Inflammatory macrophage treated with lipopolysaccharide for 1 hour (primary cell): ENCODE measurements at regions not wholly inside any gene's neighbourhood (a gene's known extent, or its start where the extent isn't known, plus 50 kb on each side); places are given as distances from the start of the nearest gene placed in this dataset.
A peak's percentile ranks its signal among the peaks of the same experiment; 100 is the strongest.

Source experiments
- DNase-seq, 2 donors: peaks; one replicate each; pipeline ENCODE4 v3.0.0-alpha.2; 2020 to 2022

DNA sequence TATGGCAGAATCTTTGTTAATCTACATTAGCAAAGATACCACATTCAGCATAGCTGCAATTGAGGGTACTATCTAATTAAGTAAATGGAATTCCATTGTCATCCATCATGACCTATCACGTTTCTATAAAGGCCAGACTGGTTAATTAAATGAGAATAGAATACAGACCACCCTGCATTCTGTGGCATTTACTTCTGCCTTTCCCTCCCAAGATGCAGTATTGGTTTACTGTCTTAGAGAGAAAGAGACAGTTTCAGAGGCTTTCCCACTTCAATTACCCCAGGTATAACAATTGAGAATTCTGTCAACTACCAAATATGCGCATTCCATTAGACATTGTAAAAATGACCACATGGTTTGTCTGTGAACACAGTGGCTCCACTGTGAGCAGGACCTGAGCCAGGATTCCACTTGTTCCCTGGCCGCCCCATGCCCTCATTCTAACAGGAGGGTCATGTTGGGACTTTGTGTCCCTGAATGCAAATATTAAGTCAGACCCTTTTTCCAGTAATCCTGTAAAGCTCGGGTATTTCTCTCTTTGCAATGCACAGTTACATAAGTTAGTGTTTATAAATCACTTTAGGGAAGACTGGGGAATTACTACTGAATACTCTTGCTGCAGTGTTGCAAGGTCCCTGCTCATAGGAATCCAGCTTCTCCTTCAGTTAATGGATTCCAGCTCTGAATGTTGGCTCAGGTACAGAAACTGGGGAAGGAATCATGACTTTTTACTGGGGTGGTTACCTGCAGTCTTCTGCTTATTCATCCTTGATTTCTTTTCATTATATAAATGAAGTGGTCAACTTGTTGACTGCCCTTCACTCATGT is 261.0 kb downstream of the PDGFC start:
- DNase-seq, result no peak

DNA sequence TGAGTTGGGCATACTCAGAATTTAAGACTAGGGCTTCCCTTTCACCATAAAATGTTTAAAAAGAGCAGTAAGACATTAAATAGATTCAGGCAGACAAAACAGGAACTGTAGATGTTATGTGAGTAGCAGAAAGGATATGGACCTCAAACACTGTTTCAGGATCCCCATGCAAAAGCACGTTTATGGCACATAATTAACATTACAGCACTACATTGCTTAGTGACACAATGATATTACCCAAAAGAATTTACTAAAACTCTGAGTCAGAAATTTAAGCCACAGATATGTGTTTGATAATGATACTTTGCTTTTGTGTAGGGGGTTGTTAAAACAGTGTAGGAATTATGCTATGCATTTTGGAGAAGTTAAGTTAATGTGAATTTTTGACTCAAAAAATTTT is 266.3 kb downstream of the PDGFC start:
- DNase-seq, result no peak

DNA sequence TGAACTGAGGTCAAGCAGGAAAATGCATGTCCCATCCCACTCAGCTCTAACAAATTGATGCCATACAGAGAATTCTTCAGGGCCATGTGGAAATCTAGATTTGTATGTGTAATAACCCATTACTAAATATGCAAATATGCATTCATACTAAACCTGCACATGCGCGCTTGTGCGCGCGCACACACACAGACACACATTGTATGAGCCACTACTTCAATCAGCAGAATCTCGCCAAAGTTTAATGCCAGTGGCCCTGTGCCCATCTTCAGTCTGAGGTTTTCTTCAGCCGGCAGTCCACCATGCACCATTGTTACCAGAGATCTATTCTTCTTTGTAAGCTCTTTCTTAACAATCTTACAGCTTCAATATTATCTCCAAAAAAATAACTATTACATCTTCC is 276.4 kb downstream of the PDGFC start:
- no peak for DNase-seq

DNA sequence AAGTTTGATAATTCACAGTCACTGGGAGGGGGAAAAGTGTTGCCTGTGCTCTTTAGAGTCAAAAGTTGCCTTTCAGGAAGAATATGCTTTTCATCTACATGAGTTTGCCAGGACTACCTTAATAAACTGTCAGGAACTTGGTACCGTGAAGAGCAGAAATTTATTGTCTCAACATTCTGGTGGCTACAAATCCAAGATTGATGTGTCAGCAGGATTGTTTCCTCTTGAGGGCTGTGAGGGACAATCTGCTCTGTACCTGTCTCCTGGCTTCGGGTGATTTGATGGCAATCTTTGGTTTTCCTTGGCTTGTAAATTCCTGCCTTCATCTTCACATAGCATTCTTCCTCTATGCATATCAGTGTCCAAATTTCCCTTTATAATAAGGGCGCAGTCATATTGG is 277.2 kb downstream of the PDGFC start:
- no peak for DNase-seq

DNA sequence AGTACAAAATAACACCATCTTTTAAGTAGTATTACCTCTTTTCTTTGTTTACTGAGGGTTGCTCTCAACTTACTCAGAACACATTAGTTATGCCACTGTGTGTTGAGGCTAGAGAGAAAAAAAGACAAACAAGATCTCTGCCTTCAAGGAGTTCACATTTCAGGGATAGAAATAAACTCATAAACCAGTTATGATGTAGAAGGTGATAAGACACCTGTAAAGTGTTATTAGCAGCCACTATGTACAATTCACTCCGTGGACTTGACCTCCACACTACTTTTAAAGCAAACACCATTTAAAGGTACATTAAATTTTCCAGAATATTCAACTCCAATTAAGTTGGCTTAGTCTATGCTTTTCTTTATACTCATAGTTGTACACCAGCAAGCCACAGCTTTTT is 278.0 kb downstream of the PDGFC start:
- DNase-seq, result no peak

DNA sequence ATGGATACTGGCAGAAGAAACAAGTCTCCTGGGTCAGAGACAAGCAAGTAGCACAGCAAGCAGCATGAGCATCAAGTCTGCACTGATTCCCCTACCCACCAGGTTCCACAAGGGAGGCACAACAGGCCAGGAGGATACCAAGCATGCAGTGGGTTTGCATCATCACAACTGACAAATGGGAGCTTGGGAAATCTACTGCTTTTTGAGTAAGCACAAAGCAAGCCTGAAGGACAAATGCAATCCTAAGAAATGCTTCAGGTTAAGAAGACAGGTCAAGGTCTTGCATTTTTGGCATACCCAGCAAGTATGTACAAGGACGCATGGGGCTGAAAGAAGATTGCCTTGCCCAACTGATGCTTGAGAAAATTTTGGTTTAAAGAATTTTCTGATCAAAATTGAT is 279.6 kb downstream of the PDGFC start:
- DNase-seq, result no peak

DNA sequence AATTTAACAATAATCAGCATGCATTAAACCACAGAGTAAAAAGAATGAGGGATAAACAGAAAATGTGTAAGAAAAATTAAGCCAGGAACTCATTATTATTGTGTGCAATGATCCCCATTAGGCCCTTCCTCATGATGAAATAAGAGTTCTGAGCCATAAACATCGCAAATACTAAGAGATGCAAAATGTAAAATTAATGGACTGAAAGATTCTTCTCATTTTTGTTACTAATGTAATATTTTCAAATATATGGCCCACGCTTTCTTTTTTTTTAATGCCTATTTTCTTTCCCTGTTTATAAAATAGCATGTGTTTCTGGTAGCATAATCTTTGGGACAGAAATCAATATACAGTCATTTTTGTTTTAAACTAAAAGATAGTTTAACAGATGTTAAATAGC is 281.0 kb downstream of the PDGFC start:
- DNase-seq, result no peak

DNA sequence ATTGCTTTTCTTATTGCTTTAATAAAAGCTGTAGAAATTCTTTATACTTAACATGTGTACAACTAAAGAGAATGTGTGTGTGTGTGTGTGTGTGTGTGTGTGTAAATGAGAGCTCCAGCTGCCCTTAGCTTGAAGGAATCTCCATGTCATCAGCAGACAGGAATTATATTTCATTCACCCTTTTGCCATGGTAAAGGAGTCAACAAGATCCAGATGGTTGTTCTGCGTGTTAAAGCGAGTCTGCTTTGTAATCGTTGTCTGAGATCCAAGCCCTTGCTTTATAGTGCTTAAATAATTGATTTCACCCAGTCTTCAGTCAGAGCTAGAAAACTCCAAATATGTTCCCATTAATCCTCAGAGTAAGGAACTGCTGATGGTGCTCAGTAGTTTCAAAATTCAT is 285.5 kb downstream of the PDGFC start:
- DNase-seq, result no peak

GRCh38 chr4:156685308-156685707 is 286.3 kb downstream of the PDGFC start:
- DNase-seq, result no peak

GRCh38 chr4:156677656-156678055 is 293.9 kb downstream of the PDGFC start:
- no peak for DNase-seq

- DNase-seq, result peak; percentile 2 to 16
Observed at GRCh38 chr4:156677131-156677531, 294.5 kb downstream of the PDGFC start.

DNA sequence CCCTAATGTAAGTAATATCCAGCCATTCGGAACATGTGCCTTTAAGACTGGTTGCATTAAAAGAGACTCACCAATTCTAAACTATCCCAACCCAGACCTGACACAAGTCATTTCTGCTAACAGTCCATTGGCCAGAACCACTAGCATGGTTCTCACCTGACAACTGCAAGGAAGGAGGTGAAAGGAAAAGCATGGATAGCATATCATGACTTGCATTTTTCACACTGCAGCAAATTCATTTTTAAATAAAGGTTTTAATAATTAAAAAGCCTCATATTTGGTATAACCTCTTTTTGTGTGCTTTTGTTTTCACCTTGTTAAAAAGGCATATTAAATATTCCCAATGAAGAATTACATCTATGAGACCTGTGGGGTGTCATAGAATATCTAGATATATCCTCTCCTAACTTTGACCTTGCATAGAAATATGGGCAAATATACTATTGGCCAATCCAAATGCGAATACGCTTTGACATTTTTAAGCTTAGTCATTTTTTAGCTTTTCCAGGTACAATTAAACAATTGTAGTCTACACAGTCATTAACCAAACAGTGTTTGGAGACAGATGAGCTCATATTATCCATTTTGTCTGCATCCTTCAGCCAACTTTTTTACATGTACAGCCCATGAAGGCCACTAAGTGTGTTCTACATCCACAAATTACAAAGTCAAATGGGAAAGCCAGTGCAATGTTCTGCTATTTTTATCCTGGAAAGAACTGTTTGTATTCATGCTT is 295.3 kb downstream of the PDGFC start:
- no peak for DNase-seq

DNA sequence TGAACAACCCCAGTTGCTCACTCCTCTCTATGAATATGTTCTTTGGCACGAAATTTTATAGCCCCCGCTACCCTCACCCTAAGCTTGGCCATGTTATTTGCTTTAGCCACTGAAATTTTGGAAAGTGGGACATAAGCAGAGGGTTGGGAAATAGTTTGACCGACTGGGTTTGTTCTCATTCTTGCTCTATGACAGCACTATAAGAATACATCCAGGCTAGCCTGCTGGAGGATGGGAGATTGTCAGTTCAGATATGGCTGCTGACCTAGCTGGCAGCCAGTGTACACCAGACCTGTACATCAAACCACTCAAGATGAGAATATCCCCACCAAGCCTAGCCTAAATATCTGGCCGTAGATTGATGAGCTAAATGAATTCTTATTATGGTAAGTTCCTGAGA is 298.1 kb downstream of the PDGFC start:
- no peak for DNase-seq

DNA sequence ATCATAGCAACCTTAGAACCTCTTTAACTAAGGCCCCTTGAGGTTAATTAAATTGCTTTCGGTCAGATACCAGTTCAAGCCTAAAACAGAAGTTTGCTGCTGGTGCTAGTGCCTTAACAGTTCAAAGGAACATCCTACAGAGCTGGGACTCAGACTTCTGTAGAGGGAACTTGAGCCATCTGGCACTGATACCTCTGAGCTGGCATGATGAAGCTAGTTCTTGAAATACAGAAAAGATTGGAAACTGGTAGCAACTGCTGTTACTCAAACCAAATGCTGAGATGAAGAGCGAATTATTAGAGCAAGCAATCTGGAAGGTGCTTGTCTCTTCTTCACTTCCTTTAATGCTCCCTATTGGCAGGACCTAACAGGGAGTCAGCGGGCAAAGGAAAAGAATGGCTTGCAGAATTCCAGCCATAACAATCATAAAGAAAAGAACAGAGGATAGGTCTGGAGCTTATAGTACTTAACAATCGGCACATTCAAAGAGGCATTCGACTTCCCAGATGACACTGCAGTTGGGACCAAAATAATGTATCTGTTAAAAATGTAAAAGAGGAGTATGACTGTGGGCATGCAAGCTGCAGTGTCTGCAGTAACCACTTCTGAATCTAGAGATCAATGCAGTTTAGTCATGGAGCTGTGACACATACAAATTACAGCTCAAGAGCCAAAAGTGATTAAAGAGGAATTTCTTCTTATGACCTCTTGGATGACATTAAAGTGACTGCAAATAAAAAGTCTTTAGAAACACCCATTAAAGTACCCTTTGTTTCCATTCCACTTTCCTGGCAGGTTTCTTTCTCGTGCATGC is 298.9 kb downstream of the PDGFC start:
- DNase-seq, result no peak

- DNase-seq, result peak; percentile 31 to 34
Observed at GRCh38 chr4:156665780-156666366, 305.7 kb downstream of the PDGFC start.

DNA sequence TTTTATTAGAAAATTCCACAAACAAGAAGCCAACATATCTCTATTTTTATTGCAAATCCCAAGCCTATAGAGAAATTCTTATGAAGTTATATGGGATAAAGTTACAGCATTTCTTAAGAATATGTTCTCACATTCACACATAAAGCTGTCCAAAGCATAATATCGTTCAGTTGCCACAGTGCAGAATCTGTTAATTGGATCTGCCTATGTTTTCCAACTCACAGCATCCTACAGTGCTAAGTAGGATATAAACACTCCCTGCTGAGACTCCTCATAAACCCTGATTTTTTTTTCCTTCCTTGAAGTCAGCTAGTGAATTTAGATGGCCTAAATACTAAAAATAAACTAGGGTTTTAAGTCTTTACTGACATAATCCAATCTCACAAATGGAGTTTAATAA is 307.9 kb downstream of the PDGFC start:
- no peak for DNase-seq

DNA sequence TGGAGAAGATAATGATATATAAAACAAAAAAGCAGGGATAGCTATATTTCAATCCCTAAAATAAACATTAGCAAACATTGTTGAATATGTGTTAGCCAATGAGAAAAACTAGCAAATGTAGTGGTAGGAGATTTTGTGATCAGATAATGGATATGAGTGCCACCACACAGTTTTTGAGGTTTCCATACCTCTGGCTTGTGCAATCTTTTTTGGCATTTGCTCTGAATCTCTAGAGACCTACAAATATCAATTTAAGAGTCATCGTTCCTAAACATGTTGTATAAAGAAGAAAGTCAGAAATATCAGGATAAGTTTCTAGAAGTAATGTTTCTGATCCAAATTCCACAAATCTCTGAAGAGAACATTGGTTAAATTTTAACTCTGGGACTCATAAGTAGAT is 308.7 kb downstream of the PDGFC start:
- no peak for DNase-seq

DNA sequence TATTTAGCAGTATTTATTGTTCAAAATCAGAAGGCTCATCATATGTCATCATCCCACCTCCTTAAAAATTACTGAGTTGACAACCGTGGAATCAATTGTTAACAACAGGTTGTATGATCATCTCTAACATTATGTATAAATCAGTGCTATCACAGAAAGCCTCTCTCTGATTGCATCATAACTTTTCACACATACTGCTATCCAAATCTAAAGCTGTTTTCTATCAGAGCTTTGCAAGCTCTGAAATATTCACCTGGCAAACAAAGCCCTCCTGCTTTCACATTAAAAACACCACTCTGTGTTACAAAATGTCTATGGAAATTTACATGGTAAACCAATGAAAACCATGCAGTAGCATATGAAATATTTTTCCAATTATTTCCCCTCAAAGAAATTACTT is 310.0 kb downstream of the PDGFC start:
- no peak for DNase-seq

- no peak for DNase-seq
Observed at GRCh38 chr4:156660465-156660864, 311.1 kb downstream of the PDGFC start.

GRCh38 chr4:156659983-156660382 is 311.6 kb downstream of the PDGFC start:
- no peak for DNase-seq

- DNase-seq, result no peak
Observed at GRCh38 chr4:156659570-156659969, 312.0 kb downstream of the PDGFC start.

- DNase-seq, result no peak
Observed at GRCh38 chr4:156656896-156657295, 314.7 kb downstream of the PDGFC start.

DNA sequence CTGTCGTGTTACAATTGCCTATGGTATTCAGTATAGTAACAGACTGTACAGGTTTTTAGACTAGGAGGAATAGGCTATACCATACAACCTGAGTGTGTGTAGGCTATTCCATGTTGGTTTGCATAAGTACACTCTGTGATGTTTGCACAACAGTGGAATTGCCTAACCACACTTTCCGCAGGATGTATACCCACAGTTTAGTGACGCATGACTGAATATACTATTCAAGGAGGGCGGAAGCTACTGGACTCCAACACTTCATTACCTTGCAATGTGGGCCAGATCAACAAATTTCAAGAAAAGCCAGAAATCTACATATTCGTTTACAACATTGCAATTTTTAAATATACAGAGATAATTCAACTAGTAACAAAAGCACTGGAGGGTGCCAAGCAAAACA is 317.2 kb downstream of the PDGFC start:
- DNase-seq, result no peak
